Stimulated activated CD4-positive, alpha-beta T cell treated with anti-CD3 and anti-CD28 coated beads, Interleukin-4, amount 100 ng/mL, for 48 hours (primary cell): ENCODE measurements at regions not wholly inside any gene's neighbourhood (a gene's known extent, or its start where the extent isn't known, plus 50 kb on each side); places are given as distances from the start of the nearest gene placed in this dataset.
A peak's percentile ranks its signal among the peaks of the same experiment; 100 is the strongest.
"Not testable (repeated sequence)": the region's sequence is repeated elsewhere in the genome, so short reads cannot be mapped to it uniquely, and the experiment has no call there.

Experiments
- DNase-seq, 2 donors: peaks; one replicate each; pipeline ENCODE4 v3.0.0-alpha.2; 2020; ENCODE audit warnings: low read depth in 2 of 2

DNA sequence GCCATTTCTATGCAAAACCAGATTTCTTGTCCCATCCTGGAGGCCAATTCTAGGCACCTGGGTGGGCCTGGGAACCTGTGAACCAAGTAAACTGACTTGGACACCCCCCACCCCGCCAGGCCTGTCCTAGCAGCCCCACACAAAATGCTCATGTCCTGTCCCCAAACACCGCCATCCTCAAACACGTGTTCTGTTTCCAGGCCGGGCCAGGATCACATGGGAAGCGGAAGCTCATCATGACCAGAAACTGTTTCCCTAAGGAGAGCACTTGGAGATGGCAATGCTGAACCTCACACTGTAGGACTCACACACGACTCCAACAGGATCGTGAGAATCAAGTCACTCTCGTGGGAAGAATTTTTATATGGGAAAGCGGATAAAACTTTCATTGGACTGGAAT is 78.7 kb upstream of the DRD5 start:
- not testable (repeated sequence) for DNase-seq

DNA sequence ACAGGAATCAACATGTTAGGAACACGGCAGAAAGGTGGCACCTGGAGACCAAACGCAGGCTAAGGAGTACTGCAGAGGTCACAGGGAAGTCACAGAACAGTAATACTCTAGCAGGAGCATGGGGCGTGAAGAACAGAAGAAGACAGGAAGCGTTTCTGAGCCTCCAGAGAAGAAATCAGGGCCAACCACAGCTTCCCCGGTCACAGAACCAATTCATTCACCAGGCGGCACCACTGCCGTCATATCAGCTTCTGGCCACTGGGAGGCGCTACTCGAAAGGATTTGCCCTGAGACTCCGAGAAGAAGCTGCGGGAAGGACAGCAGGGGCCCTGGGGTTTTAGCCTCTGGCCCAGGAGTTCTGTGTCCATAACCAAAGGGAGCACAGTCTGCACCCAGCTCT is 78.0 kb upstream of the DRD5 start:
- DNase-seq = peak; percentile 50 to 69

DNA sequence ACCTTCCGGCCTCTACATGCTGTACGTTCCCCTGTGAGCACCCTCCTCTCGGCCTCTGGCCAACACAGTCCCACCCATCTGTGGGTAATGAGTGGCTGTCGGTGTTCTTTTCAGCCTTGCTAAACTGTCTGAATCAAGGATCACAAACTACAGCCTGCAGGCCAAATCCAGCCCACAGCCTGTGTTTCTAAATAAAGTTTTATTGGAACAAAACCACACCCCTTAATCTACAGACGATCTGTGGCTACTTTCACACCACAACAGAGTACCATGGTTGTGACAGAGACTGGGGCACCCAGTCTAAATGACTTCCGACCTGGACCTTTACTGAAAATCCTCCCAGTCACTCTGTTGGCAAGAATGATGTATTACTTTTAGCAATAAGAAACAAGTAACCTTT is 77.3 kb upstream of the DRD5 start:
- not testable (repeated sequence) for DNase-seq

GRCh38 chr4:9704551-9705332 is 76.7 kb upstream of the DRD5 start:
- DNase-seq = no peak

- DNase-seq = not testable (repeated sequence)
Observed at GRCh38 chr4:9707281-9707680, 74.2 kb upstream of the DRD5 start.

- DNase-seq = not testable (repeated sequence)
Observed at GRCh38 chr4:9707936-9708335, 73.5 kb upstream of the DRD5 start.

- DNase-seq = no peak
Observed at GRCh38 chr4:9709724-9710123, 71.7 kb upstream of the DRD5 start.

GRCh38 chr4:9715271-9715670 is 66.2 kb upstream of the DRD5 start:
- DNase-seq = not testable (repeated sequence)

- no peak for DNase-seq
Observed at GRCh38 chr4:9716093-9716492, 65.3 kb upstream of the DRD5 start.

- DNase-seq = not testable (repeated sequence)
Observed at GRCh38 chr4:9718246-9718939, 63.0 kb upstream of the DRD5 start.

DNA sequence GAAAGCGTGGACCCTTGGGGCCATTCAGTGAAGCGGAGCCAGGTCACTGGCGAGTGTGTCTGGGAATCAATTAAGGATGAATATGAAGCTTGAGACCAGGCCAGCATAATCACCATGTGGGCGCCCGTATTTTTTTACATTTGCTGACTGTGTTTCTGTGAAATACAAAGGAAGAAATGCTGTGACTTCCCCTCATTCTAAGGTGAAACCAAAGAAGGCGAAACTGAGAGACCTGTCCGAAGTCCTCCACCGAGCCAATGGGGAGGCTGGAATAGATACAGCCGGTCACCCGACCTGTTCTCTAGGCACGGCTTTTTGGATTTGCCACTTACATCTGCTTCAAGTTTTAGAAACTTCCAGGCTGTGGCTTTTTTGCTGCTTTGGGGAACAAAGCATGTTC is 59.3 kb upstream of the DRD5 start:
- DNase-seq = not testable (repeated sequence)
